Breast epithelium (tissue), 3 donors: ENCODE measurements at regions not wholly inside any gene's neighbourhood (a gene's known extent, or its start where the extent isn't known, plus 50 kb on each side); places are given as distances from the start of the nearest gene placed in this dataset.

Experiments used
- CTCF ChIP-seq, 3 donors: fragments of 450-650 bp; IDR thresholded peaks; one replicate each; pipeline ENCODE4 v1.5.1; 2016 to 2017; ENCODE audit warnings: antibody characterized with exemption in 3 of 3, mild to moderate bottlenecking in 3 of 3, moderate library complexity in 3 of 3
- POLR2AphosphoS5 ChIP-seq, 3 donors: sonication (generic); formaldehyde crosslinking; IDR thresholded peaks; one replicate each; pipeline ENCODE4 v1.6.1; 2017; ENCODE audit warnings: antibody characterized with exemption in 3 of 3

GRCh38 chr12:85516667-85517325 is 236.8 kb downstream of the ALX1 start:
- TF ChIP-seq CTCF (IDR thresholded peaks at IDR 0.05) (no peak), POLR2AphosphoS5 (IDR thresholded peaks at IDR 0.05) (no peak)
